Prostate gland (tissue), 2 donors: ENCODE measurements at regions not wholly inside any gene's neighbourhood (a gene's known extent, or its start where the extent isn't known, plus 50 kb on each side); places are given as distances from the start of the nearest gene placed in this dataset.

Source experiments
- DNase-seq: peaks from one replicate; pipeline ENCODE4 v3.0.0-alpha.2; 2019; ENCODE audit warnings: low spot score
- H3K27ac ChIP-seq, 2 donors: fragments of 200-600 bp; sonication (generic); 2 replicates each; pipeline ENCODE4 v1.5.1; 2017 to 2019
- H3K27me3 ChIP-seq: fragments of 200-600 bp; sonication (generic); replicated peaks from 2 replicates; pipeline ENCODE4 v1.5.1; 2019; ENCODE audit not compliant: insufficient read depth
- H3K36me3 ChIP-seq, 2 donors: fragments of 200-600 bp; sonication (generic); 1 replicate in 1 of 2; 2 replicates in 1 of 2; pipeline versions ENCODE4 v1.5.1 to v1.8.1; 2017 to 2019
- H3K4me1 ChIP-seq: fragments of 200-600 bp; sonication (generic); replicated peaks from 2 replicates; pipeline ENCODE4 v1.5.1; 2019
- H3K4me3 ChIP-seq, 2 donors: fragments of 200-600 bp; sonication (generic); 2 replicates each; pipeline ENCODE4 v1.5.1; 2017 to 2019
- H3K9me3 ChIP-seq: fragments of 200-600 bp; sonication (generic); 2 replicates; pipeline ENCODE4 v1.5.1; 2017
- CTCF ChIP-seq, 4 experiments: fragments of 200-600 bp in 2 of 4; fragments of 450-650 bp in 2 of 4; sonication (generic) in 2 of 4; IDR thresholded peaks; 1 replicate in 3 of 4; 2 replicates in 1 of 4; pipeline ENCODE4 v1.5.1; 2016 to 2019; ENCODE audit warnings: antibody characterized with exemption in 4 of 4, mild to moderate bottlenecking in 2 of 4, moderate library complexity in 2 of 4
- POLR2A ChIP-seq: fragments of 450-650 bp; IDR thresholded peaks from one replicate; pipeline ENCODE4 v1.6.1; 2016; ENCODE audit warnings: antibody characterized with exemption, mild to moderate bottlenecking
- POLR2AphosphoS5 ChIP-seq: sonication (generic); formaldehyde crosslinking; IDR thresholded peaks from one replicate; pipeline ENCODE4 v1.6.1; 2017; ENCODE audit warnings: antibody characterized with exemption
- WGBS: methylation state at CpG from one replicate; pipeline ENCODE4 v1.1.5; 2018; 5-methylcytosine and 5-hydroxymethylcytosine counted together
- intact Hi-C: fragments of 100-400 bp; cut with DNase I; formaldehyde crosslinking; loops from one replicate; pipeline ENCODE4 v1.14.2; 2022

- Histone ChIP-seq H3K9me3 (no peaks in the 10 kb centered on the region), H3K36me3 (no peaks in the 10 kb centered on the region), H3K4me1 (no peaks in the 10 kb centered on the region), H3K4me3 (no peak overlapping the region), H3K27me3 (no peaks in the 10 kb centered on the region), H3K27ac (no peak overlapping the region)
- TF ChIP-seq POLR2AphosphoS5 (no peak), POLR2A (no peak), CTCF (IDR thresholded peaks at IDR 0.05) (no peak)
- no peak for DNase-seq
- intact Hi-C loops: no loop called here
- 83% methylated on average over 6 of the region's 6 CpGs for whole genome bisulfite sequencing
These were observed 67.6 kb upstream of the GUCY1A1 start for GRCh38 chr4:155599085-155599484.

DNA sequence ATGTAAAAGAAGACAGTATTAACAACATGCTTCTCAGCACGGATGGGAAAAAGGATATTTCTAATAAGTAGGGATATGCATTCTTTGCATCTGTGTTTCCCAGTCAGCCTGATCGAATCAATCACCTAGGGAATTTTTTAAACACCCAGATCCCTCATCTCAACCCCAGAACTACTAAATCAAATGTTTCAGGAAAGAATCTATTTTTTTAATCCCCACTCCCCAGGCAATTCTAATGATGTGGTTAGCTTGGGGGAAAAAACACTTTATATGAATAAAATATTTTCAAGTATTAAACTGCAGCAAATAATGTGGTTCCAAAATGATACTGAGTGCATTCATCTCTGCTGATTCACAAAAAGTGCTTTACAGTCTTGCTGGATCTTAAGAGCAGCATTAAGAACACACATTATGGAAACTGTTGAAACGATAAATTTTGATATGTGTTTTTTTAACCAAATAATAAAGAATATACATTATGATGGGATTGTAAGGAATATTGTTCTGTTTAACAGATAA lies 68.7 kb upstream of the GUCY1A1 start:
- no peak overlapping the region for H3K27ac ChIP-seq
- TF ChIP-seq POLR2AphosphoS5 (no peak), CTCF (IDR thresholded peaks at IDR 0.05) (no peak), POLR2A (no peak)
- 61% methylated on average over 3 of the region's 3 CpGs for WGBS
- DNase-seq: no peak
- H3K4me1 ChIP-seq: no peaks in the 10 kb centered on the region
- H3K36me3 ChIP-seq: no peaks in the 10 kb centered on the region
- H3K4me3 ChIP-seq: no peak overlapping the region
- no peaks in the 10 kb centered on the region for H3K9me3 ChIP-seq
- H3K27me3 ChIP-seq: no peaks in the 10 kb centered on the region
- intact Hi-C loops: no loop called here

DNA sequence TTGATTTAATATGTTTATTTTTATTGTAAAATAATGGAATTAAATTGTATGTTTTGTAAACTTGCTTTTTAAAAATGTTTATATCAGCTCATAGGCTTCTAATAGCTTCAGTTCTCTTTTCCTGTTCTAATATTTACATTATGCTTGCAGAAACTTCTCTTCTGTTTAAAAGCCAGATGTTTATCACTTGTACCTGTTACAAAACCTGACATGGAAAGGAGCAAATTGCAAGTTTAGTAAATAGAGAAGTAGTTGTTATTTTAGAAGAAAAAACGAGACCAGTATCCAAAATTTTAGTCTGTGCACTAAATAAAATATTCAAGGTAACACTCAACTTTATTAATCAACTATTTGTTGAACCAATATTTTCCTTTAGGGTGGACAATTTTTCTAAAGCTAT lies 69.4 kb upstream of the GUCY1A1 start:
- Histone ChIP-seq H3K4me1 (no peaks in the 10 kb centered on the region), H3K27ac (no peak overlapping the region), H3K4me3 (no peak overlapping the region), H3K9me3 (no peaks in the 10 kb centered on the region), H3K36me3 (no peaks in the 10 kb centered on the region), H3K27me3 (no peaks in the 10 kb centered on the region)
- no peak for DNase-seq
- intact Hi-C loops: no loop called here
- WGBS: 30% methylated on average over 1 of the region's 1 CpG
- TF ChIP-seq POLR2AphosphoS5: no peak
- no peak for TF ChIP-seq CTCF (IDR thresholded peaks at IDR 0.05)
- no peak for TF ChIP-seq POLR2A

DNA sequence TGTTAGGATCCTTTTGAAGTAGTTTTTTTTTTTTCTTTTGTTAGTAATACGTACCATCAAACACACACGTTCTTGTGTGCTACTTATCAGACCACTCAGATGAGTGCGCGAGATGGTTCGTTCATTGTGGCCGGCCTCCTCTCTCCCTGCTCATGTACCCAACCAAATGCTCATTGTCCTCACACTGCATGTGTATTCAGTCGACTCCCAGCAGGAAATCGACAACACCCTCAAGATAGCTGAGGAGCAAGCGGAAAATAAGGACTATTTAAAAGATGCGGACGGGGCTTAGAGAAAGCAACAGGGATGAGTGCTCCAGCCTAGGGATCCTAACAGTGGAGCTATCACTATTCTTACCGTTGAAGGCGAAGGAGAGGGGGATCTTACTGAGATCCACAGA lies 72.9 kb upstream of the GUCY1A1 start:
- 94% methylated on average over 13 of the region's 13 CpGs for WGBS
- Histone ChIP-seq H3K4me3 (no peak overlapping the region), H3K9me3 (no peaks in the 10 kb centered on the region), H3K4me1 (no peaks in the 10 kb centered on the region), H3K36me3 (no peaks in the 10 kb centered on the region), H3K27ac (no peak overlapping the region), H3K27me3 (no peaks in the 10 kb centered on the region)
- DNase-seq: no peak
- no peak for TF ChIP-seq POLR2AphosphoS5
- intact Hi-C loops: no loop called here

GRCh38 chr4:155592938-155593297 lies 73.7 kb upstream of the GUCY1A1 start:
- no peak overlapping the region for H3K27ac ChIP-seq
- no peak overlapping the region for H3K4me3 ChIP-seq
- TF ChIP-seq CTCF (IDR thresholded peaks at IDR 0.05): no peak
- no peak for TF ChIP-seq POLR2AphosphoS5
- no peak for TF ChIP-seq POLR2A
- intact Hi-C loops: no loop called here
- no peaks in the 10 kb centered on the region for H3K27me3 ChIP-seq
- no peak for DNase-seq
- no peaks in the 10 kb centered on the region for H3K36me3 ChIP-seq
- H3K4me1 ChIP-seq: no peaks in the 10 kb centered on the region
- WGBS: 70% methylated on average over 1 of the region's 1 CpG
- no peaks in the 10 kb centered on the region for H3K9me3 ChIP-seq
